ENCODE measurements at regions not wholly inside any gene's neighbourhood (a gene's known extent, or its start where the extent isn't known, plus 50 kb on each side); places are given as distances from the start of the nearest gene placed in this dataset.

DNA sequence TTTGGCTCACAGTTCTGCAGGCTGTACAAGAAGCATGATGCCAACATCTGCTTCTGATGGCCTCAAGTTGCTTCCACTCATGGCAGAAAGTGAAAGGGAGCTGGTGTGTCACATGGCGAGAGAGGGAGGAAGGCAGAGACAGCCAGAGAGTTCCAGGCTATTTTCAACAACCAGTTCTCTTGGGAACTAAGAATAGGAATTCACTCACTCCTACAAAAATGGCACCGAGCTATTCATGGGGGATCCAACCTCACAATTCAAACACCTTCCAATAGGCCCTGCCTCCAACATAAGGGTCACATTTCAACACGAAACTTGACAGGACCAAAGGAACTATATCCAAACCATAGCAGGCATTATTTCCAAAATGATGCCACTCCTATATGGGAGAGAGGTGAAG is 299.5 kb upstream of the TGFBR2 start:
- H3K27ac Mint-ChIP-seq (ENCODE audit: unreplicated experiment), result no peak overlapping the region
- H3K4me1 Mint-ChIP-seq (ENCODE audit: low read depth, unreplicated experiment), result peaks cover 2% of the 10 kb centered on the region
- peaks cover 4% of the 10 kb centered on the region for H3K36me3 Mint-ChIP-seq (ENCODE audit: unreplicated experiment)
- H3K9me3 Mint-ChIP-seq (ENCODE audit: unreplicated experiment), result no peaks in the 10 kb centered on the region
- no peaks in the 10 kb centered on the region for H3K27me3 Mint-ChIP-seq (ENCODE audit: unreplicated experiment)
- DNase-seq, result no peak
- H3K4me3 Mint-ChIP-seq (ENCODE audit: unreplicated experiment), result no peak overlapping the region
- TF ChIP-seq, protein P1, sequence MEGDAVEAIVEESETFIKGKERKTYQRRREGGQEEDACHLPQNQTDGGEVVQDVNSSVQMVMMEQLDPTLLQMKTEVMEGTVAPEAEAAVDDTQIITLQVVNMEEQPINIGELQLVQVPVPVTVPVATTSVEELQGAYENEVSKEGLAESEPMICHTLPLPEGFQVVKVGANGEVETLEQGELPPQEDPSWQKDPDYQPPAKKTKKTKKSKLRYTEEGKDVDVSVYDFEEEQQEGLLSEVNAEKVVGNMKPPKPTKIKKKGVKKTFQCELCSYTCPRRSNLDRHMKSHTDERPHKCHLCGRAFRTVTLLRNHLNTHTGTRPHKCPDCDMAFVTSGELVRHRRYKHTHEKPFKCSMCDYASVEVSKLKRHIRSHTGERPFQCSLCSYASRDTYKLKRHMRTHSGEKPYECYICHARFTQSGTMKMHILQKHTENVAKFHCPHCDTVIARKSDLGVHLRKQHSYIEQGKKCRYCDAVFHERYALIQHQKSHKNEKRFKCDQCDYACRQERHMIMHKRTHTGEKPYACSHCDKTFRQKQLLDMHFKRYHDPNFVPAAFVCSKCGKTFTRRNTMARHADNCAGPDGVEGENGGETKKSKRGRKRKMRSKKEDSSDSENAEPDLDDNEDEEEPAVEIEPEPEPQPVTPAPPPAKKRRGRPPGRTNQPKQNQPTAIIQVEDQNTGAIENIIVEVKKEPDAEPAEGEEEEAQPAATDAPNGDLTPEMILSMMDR (IDR thresholded peaks at IDR 0.05; ENCODE audit: partially characterized antibody, unreplicated experiment), result no peak

DNA sequence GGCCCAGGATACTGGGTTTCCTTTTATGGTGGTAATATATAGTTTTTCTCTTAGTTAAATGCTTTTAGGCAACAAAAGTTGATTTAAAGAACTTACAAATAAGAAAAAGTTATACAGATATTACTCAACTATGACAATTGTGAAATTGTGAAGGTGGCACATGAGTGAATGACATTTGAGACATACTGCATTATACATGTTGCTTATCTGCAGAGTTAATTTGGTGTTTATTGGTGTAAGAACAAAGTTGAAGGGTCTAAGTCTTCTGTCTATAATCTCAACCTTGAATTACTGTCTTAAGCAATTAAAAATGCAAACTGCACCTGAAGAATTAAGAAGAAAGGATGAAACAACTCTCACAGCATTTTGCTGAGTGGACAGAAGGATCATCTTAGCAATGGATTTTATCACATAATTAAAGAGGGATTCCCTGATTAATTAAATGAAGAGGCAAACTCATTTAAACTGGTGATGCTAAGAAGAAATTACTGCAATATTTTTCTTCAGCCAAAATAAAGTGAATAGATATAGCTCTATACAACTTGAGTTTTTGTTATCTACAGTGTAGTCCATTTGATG is 298.9 kb upstream of the TGFBR2 start:
- H3K9me3 Mint-ChIP-seq (ENCODE audit: unreplicated experiment), result no peaks in the 10 kb centered on the region
- no peak overlapping the region for H3K27ac Mint-ChIP-seq (ENCODE audit: unreplicated experiment)
- H3K27me3 Mint-ChIP-seq (ENCODE audit: unreplicated experiment), result no peaks in the 10 kb centered on the region
- no peak for DNase-seq
- H3K4me1 Mint-ChIP-seq (ENCODE audit: low read depth, unreplicated experiment), result peaks cover 2% of the 10 kb centered on the region
- H3K36me3 Mint-ChIP-seq (ENCODE audit: unreplicated experiment), result peaks cover 4% of the 10 kb centered on the region
- no peak overlapping the region for H3K4me3 Mint-ChIP-seq (ENCODE audit: unreplicated experiment)
- TF ChIP-seq, protein P1 (IDR thresholded peaks at IDR 0.05; ENCODE audit: partially characterized antibody, unreplicated experiment), result no peak

DNA sequence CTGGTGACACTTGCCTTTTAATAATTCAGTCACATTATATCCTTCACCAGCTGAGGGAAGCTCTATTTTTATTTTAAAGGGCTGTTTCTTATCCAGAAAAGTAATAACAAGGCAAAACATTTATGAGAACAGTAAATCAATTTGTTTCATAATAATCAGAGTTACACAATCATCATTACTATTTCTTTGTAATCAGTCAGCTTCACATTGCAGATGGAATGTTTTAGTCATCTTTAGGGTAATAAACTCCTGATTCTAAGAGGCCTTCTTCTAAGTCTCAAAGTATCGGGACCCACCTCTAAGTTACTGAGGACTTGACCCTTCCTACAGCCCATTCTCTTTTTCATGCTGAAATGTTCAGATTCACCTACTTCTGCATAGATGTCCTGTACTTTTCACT is 298.3 kb upstream of the TGFBR2 start:
- Mint-ChIP-seq H3K4me3 (ENCODE audit: unreplicated experiment) (no peak overlapping the region), H3K4me1 (ENCODE audit: low read depth, unreplicated experiment) (peaks cover 2% of the 10 kb centered on the region), H3K27me3 (ENCODE audit: unreplicated experiment) (no peaks in the 10 kb centered on the region), H3K36me3 (ENCODE audit: unreplicated experiment) (peaks cover 4% of the 10 kb centered on the region), H3K9me3 (ENCODE audit: unreplicated experiment) (no peaks in the 10 kb centered on the region), H3K27ac (ENCODE audit: unreplicated experiment) (no peak overlapping the region)
- TF ChIP-seq, protein P1 (IDR thresholded peaks at IDR 0.05; ENCODE audit: partially characterized antibody, unreplicated experiment), result no peak
- DNase-seq, result no peak

DNA sequence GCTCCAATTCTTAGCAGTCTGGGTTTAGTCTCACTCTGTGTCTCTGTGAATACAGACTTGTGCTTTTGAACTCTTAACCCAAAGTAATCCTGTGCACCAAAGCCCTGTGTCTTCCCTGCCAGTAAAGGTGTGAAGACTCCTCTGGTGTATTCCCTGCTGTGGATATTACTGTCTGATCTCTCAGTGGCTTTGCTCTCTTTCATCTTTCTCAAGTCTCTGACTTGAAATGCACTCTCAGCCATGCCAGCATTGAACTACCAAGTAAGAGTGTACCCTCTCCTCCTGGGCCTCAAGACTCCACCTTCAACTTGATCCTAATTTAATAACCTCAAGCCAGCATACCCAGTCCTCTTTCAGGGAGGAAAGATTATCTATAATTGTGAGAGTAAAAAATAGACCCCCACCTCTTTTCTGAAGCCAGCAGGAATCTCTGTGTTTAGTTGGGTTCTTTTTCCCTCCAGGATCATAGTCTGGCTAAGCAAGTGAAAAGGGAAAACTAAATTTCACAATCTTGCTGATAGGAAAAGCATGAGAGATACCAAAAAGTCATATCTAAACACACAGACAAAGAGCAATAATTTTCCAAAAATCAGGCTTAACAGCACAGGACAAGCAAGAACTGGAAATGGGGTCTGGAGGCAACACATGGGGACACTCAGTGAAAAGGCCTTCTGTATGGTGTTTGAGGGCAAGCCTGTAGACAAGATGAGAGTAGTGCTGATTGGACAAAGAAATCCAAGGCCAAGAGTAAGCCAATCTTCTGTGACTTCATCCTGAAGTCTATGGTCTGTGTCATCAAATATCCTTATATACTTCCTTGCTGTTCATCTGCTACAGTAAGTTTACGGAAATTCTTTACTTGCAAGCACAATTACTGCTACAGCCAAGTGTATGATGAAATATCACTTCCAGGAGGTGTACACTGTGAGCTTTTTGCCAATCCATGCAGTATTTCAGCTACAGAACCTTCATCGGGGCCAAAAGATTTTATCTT is 296.1 kb upstream of the TGFBR2 start:
- H3K27ac Mint-ChIP-seq (ENCODE audit: unreplicated experiment), result no peak overlapping the region
- TF ChIP-seq, protein P1 (IDR thresholded peaks at IDR 0.05; ENCODE audit: partially characterized antibody, unreplicated experiment), result no peak
- no peak for DNase-seq
- no peak overlapping the region for H3K4me3 Mint-ChIP-seq (ENCODE audit: unreplicated experiment)
- peaks cover 2% of the 10 kb centered on the region for H3K4me1 Mint-ChIP-seq (ENCODE audit: low read depth, unreplicated experiment)
- H3K9me3 Mint-ChIP-seq (ENCODE audit: unreplicated experiment), result no peaks in the 10 kb centered on the region
- H3K27me3 Mint-ChIP-seq (ENCODE audit: unreplicated experiment), result no peaks in the 10 kb centered on the region
- peaks cover 4% of the 10 kb centered on the region for H3K36me3 Mint-ChIP-seq (ENCODE audit: unreplicated experiment)

DNA sequence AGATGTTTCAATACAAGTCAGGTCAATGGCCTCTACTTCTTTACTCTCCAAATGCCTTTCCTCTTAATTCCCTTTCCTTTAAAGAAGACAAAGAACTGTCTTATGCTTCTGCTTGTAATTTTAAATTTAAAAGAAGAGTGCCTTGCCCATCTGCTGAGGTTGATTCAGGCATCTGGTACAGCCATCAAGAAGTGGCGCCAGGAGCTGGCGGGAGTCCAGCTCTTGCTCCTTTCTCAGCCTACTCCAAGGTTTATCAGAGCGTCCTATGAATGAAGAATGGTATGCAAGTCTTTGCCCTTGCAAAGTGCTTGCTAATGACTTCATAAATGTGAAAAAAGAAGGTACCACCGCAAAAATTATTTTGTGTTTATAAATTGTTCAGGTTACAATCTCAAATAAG is 294.6 kb upstream of the TGFBR2 start:
- Mint-ChIP-seq H3K36me3 (ENCODE audit: unreplicated experiment) (no peaks in the 10 kb centered on the region), H3K9me3 (ENCODE audit: unreplicated experiment) (no peaks in the 10 kb centered on the region), H3K4me1 (ENCODE audit: low read depth, unreplicated experiment) (peaks cover 2% of the 10 kb centered on the region), H3K4me3 (ENCODE audit: unreplicated experiment) (no peak overlapping the region), H3K27ac (ENCODE audit: unreplicated experiment) (no peak overlapping the region), H3K27me3 (ENCODE audit: unreplicated experiment) (no peaks in the 10 kb centered on the region)
- DNase-seq, result no peak
- TF ChIP-seq, protein P1 (IDR thresholded peaks at IDR 0.05; ENCODE audit: partially characterized antibody, unreplicated experiment), result no peak
